ENCODE measurements at regions not wholly inside any gene's neighbourhood (a gene's known extent, or its start where the extent isn't known, plus 50 kb on each side); places are given as distances from the start of the nearest gene placed in this dataset.

DNA sequence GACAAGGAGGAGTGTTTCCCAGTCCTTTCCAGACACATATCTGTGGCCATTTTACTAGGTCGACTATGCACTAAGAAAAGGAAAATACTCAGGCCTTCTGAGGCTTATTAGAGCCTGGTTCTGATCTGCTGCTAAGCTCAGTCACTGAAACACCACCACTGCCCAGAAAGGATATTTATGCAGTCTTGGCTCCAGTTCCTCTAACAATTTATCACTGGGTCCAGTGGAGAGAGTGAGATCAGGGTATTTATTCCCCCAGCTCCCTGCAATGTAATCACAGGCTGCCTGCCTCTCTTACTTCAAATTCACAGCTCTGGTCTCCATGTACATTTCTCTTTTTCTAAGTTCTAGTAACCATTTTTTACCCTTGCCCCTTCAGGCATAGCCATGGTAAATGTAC lies 81.6 kb upstream of the INPP4B start:
- Histone ChIP-seq H3K36me3 (ENCODE audit: control insufficient read depth, insufficient read depth, low read length) (no peaks in the 10 kb centered on the region), H3K9me3 (replicated peaks; ENCODE audit: control insufficient read depth, low read depth, low read length) (no peaks in the 10 kb centered on the region), H3K4me3 (ENCODE audit: low read length) (no peak overlapping the region), H3K4me1 (ENCODE audit: control insufficient read depth, insufficient read depth, low read length) (no peaks in the 10 kb centered on the region), H3K27ac (ENCODE audit: low read length) (no peak overlapping the region), H3K27me3 (ENCODE audit: control insufficient read depth, insufficient read depth, low read length) (no peaks in the 10 kb centered on the region)
- WGBS (ENCODE audit: insufficient coverage) = no CpG with 5 or more reads among the region's 1 CpG
- DNase-seq = no peak

GRCh38 chr4:142929526-142929925 lies 83.4 kb upstream of the INPP4B start:
- DNase-seq = no peak
- H3K4me3 ChIP-seq (ENCODE audit: low read length) = no peak overlapping the region
- no CpG with 5 or more reads among the region's 3 CpGs for WGBS (ENCODE audit: insufficient coverage)
- no peak overlapping the region for H3K27ac ChIP-seq (ENCODE audit: low read length)
- H3K36me3 ChIP-seq (ENCODE audit: control insufficient read depth, insufficient read depth, low read length) = no peaks in the 10 kb centered on the region
- H3K9me3 ChIP-seq (replicated peaks; ENCODE audit: control insufficient read depth, low read depth, low read length) = no peaks in the 10 kb centered on the region
- H3K27me3 ChIP-seq (ENCODE audit: control insufficient read depth, insufficient read depth, low read length) = no peaks in the 10 kb centered on the region
- H3K4me1 ChIP-seq (ENCODE audit: control insufficient read depth, insufficient read depth, low read length) = no peaks in the 10 kb centered on the region

DNA sequence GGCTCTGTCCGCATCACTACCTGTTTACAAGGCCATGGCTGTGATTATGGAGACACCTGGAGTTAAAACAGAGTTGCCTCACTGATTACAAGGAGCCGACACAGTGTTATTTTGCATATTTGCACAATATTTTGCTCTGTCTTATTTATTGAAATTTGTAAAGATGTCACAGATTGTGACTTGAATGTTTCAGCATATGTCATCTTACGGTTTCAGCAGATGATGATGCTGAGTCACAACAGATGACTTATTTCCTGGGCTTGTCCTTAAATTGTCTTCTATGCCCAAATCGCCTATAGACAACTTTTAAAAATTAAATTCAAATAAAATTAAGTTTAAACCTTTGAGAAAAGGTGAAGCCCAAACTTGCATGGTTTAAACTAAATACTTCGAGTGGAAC lies 87.1 kb upstream of the INPP4B start:
- Histone ChIP-seq H3K36me3 (ENCODE audit: control insufficient read depth, insufficient read depth, low read length) (no peaks in the 10 kb centered on the region), H3K4me3 (ENCODE audit: low read length) (no peak overlapping the region), H3K9me3 (replicated peaks; ENCODE audit: control insufficient read depth, low read depth, low read length) (no peaks in the 10 kb centered on the region), H3K27me3 (ENCODE audit: control insufficient read depth, insufficient read depth, low read length) (no peaks in the 10 kb centered on the region), H3K4me1 (ENCODE audit: control insufficient read depth, insufficient read depth, low read length) (no peaks in the 10 kb centered on the region), H3K27ac (ENCODE audit: low read length) (no peak overlapping the region)
- no peak for DNase-seq
- WGBS (ENCODE audit: insufficient coverage) = 100% methylated on average over 1 of the region's 5 CpGs

DNA sequence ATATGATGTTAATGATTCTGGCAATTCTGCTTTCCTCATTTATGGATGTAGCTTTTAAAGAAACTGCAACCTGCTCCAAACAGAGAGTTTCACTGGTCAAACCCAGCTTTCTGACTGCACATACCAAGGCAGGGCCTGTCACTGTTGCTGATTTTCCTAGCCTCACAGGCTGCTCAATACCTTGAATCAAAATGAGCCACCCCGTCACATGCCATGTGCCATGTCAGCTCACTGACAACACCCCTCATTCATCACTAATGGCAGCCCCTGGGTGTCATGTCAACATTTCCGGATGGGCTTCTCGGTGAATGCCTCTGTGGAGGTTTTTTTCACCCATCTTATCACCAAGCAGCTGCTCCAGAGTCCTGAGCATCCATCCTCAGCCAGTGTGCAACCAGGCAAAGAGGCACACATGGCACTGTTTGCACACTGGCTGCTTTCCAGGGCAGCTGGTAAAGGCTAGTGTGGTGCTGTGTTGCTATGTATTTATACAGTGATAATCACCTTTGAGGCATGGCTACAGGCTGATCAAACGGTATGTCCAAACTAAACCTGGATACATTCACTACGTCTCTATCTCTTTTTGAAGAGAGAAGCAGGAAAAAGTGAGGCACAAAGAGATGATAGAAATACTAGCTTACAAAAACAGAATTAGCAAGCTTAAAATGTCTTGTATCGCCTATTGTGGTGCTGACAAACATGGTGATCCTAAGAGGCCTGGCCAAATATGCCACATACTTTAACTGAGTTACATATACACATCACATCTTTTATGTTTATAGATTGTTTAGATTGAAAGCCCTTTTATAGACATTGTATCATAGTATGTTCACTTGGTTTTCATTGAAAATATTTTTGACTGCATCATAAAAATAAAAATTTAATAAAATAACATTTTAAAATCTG lies 94.6 kb upstream of the INPP4B start:
- no CpG with 5 or more reads among the region's 6 CpGs for WGBS (ENCODE audit: insufficient coverage)
- peak overlapping the region; percentile 52 for H3K27ac ChIP-seq (ENCODE audit: low read length)
- H3K27me3 ChIP-seq (ENCODE audit: control insufficient read depth, insufficient read depth, low read length) = no peaks in the 10 kb centered on the region
- peaks cover 8% of the 10 kb centered on the region for H3K4me1 ChIP-seq (ENCODE audit: control insufficient read depth, insufficient read depth, low read length)
- H3K9me3 ChIP-seq (replicated peaks; ENCODE audit: control insufficient read depth, low read depth, low read length) = no peaks in the 10 kb centered on the region
- H3K36me3 ChIP-seq (ENCODE audit: control insufficient read depth, insufficient read depth, low read length) = no peaks in the 10 kb centered on the region
- DNase-seq = peak; percentile 82
- H3K4me3 ChIP-seq (ENCODE audit: low read length) = no peak overlapping the region

GRCh38 chr4:142944565-142944964 lies 98.5 kb upstream of the INPP4B start:
- H3K27me3 ChIP-seq (ENCODE audit: control insufficient read depth, insufficient read depth, low read length) = no peaks in the 10 kb centered on the region
- DNase-seq = no peak
- WGBS (ENCODE audit: insufficient coverage) = no CpG with 5 or more reads among the region's 1 CpG

GRCh38 chr4:142952821-142953580 lies 106.9 kb upstream of the INPP4B start:
- WGBS (ENCODE audit: insufficient coverage) = 37% methylated on average over 4 of the region's 5 CpGs
- DNase-seq = peak; percentile 76
- Histone ChIP-seq H3K4me1 (ENCODE audit: control insufficient read depth, insufficient read depth, low read length) (peaks cover 9% of the 10 kb centered on the region), H3K4me3 (ENCODE audit: low read length) (no peak overlapping the region), H3K9me3 (replicated peaks; ENCODE audit: control insufficient read depth, low read depth, low read length) (peaks cover 4% of the 10 kb centered on the region), H3K27ac (ENCODE audit: low read length) (peak overlapping the region; percentile 64), H3K27me3 (ENCODE audit: control insufficient read depth, insufficient read depth, low read length) (no peaks in the 10 kb centered on the region), H3K36me3 (ENCODE audit: control insufficient read depth, insufficient read depth, low read length) (no peaks in the 10 kb centered on the region)

More at GRCh38 chr4:142944565-142944964, 98.5 kb upstream of the INPP4B start:
- H3K36me3 ChIP-seq (ENCODE audit: control insufficient read depth, insufficient read depth, low read length) = no peaks in the 10 kb centered on the region
- H3K9me3 ChIP-seq (replicated peaks; ENCODE audit: control insufficient read depth, low read depth, low read length) = peaks cover 7% of the 10 kb centered on the region
- no peak overlapping the region for H3K27ac ChIP-seq (ENCODE audit: low read length)
- no peak overlapping the region for H3K4me3 ChIP-seq (ENCODE audit: low read length)
- H3K4me1 ChIP-seq (ENCODE audit: control insufficient read depth, insufficient read depth, low read length) = peaks cover 15% of the 10 kb centered on the region

DNA sequence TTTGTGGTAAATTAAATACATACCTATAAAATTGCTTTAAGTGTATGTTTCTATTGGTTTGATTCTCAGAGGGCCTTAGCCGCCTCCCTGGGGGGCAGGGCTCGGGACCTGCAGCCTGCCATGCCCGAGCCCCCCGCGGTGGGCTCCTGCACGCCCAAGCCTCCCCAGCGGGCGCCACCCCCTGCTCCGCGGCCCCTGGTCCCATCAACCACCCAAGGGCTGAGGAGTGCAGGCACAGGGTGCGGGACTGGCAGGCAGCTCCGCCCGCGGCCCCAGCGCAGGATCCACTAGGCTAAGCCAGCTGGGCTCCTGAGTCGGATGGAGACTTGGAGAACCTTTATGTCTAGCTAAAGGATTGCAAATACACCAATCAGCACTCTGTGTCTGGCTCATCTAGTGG lies 108.3 kb upstream of the INPP4B start:
- Histone ChIP-seq H3K4me3 (ENCODE audit: low read length) (no peak overlapping the region), H3K27ac (ENCODE audit: low read length) (no peak overlapping the region), H3K27me3 (ENCODE audit: control insufficient read depth, insufficient read depth, low read length) (no peaks in the 10 kb centered on the region), H3K36me3 (ENCODE audit: control insufficient read depth, insufficient read depth, low read length) (no peaks in the 10 kb centered on the region), H3K4me1 (ENCODE audit: control insufficient read depth, insufficient read depth, low read length) (peaks cover 9% of the 10 kb centered on the region), H3K9me3 (replicated peaks; ENCODE audit: control insufficient read depth, low read depth, low read length) (no peaks in the 10 kb centered on the region)
- 83% methylated on average over 8 of the region's 16 CpGs for WGBS (ENCODE audit: insufficient coverage)
- DNase-seq = no peak

DNA sequence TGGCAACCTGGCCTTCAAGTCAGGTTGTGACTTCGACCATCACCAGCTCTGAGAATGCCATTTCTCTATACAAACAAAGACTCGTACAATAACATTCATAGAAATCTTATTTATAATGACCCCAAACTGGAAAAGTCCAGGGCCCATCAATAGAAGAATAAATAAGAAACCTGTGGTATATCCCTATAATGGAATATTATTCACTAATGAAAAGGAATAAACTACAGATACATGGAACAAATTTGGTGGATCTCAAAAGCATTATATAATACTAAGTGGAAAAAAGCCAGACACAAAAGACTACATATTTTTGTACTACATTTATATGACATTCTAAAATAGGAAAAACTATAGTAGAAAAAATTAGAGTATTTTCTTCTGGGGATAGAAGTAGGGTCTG lies 109.4 kb upstream of the INPP4B start:
- Histone ChIP-seq H3K36me3 (ENCODE audit: control insufficient read depth, insufficient read depth, low read length) (no peaks in the 10 kb centered on the region), H3K9me3 (replicated peaks; ENCODE audit: control insufficient read depth, low read depth, low read length) (no peaks in the 10 kb centered on the region), H3K4me1 (ENCODE audit: control insufficient read depth, insufficient read depth, low read length) (peaks cover 9% of the 10 kb centered on the region), H3K27me3 (ENCODE audit: control insufficient read depth, insufficient read depth, low read length) (no peaks in the 10 kb centered on the region), H3K4me3 (ENCODE audit: low read length) (no peak overlapping the region), H3K27ac (ENCODE audit: low read length) (no peak overlapping the region)
- no CpG with 5 or more reads among the region's 2 CpGs for WGBS (ENCODE audit: insufficient coverage)
- DNase-seq = no peak

GRCh38 chr4:142959173-142959572 lies 113.1 kb upstream of the INPP4B start:
- peak; percentile 63 for DNase-seq
- H3K4me1 ChIP-seq (ENCODE audit: control insufficient read depth, insufficient read depth, low read length) = peaks cover 3% of the 10 kb centered on the region
- H3K4me3 ChIP-seq (ENCODE audit: low read length) = no peak overlapping the region
- no peaks in the 10 kb centered on the region for H3K9me3 ChIP-seq (replicated peaks; ENCODE audit: control insufficient read depth, low read depth, low read length)
- H3K27ac ChIP-seq (ENCODE audit: low read length) = peak overlapping the region; percentile 69
- whole genome bisulfite sequencing (ENCODE audit: insufficient coverage) = no CpG with 5 or more reads among the region's 1 CpG
- no peaks in the 10 kb centered on the region for H3K36me3 ChIP-seq (ENCODE audit: control insufficient read depth, insufficient read depth, low read length)
- H3K27me3 ChIP-seq (ENCODE audit: control insufficient read depth, insufficient read depth, low read length) = no peaks in the 10 kb centered on the region

- no peak overlapping the region for H3K4me3 ChIP-seq (ENCODE audit: low read length)
- 15% methylated on average over 1 of the region's 1 CpG for WGBS (ENCODE audit: insufficient coverage)
- no peaks in the 10 kb centered on the region for H3K36me3 ChIP-seq (ENCODE audit: control insufficient read depth, insufficient read depth, low read length)
- DNase-seq = peak; percentile 65
- peaks cover 3% of the 10 kb centered on the region for H3K4me1 ChIP-seq (ENCODE audit: control insufficient read depth, insufficient read depth, low read length)
- no peaks in the 10 kb centered on the region for H3K27me3 ChIP-seq (ENCODE audit: control insufficient read depth, insufficient read depth, low read length)
- no peak overlapping the region for H3K27ac ChIP-seq (ENCODE audit: low read length)
- H3K9me3 ChIP-seq (replicated peaks; ENCODE audit: control insufficient read depth, low read depth, low read length) = no peaks in the 10 kb centered on the region
Observed at GRCh38 chr4:142960126-142960525, 114.0 kb upstream of the INPP4B start.
